B cell (primary cell): ENCODE measurements at regions not wholly inside any gene's neighbourhood (a gene's known extent, or its start where the extent isn't known, plus 50 kb on each side); places are given as distances from the start of the nearest gene placed in this dataset.

Experiments used
- ATAC-seq: fragments of 200-7000 bp; cut with Tn5 transposase; one replicate; pipeline ENCODE4 v1.10.0; 2021; ENCODE audit warnings: low read depth, mild to moderate bottlenecking, moderate number of reproducible peaks, moderate library complexity
- CTCF ChIA-PET: fragments of 350-600 bp; sonication (Branson Sonifier 250); formaldehyde crosslinking; loops from one replicate; lab custom pipeline; 2021; ENCODE audit warnings: antibody characterized with exemption, inconsistent platforms; lab: Charles Lee
- POLR2A ChIA-PET: fragments of 350-600 bp; sonication (Branson Sonifier 250); formaldehyde crosslinking; loops from one replicate; lab custom pipeline; 2021; ENCODE audit warnings: antibody characterized with exemption; lab: Charles Lee
- DNase-seq: peaks from one replicate; pipeline ENCODE4 v3.0.0; 2013
- H2AFZ ChIP-seq: 2 replicates; pipeline ENCODE4 v1.6.1; 2012; ENCODE audit warnings: mild to moderate bottlenecking, low read depth, low read length; ENCODE audit not compliant: insufficient read depth, poor library complexity, severe bottlenecking
- H3K27ac ChIP-seq, 2 donors: 1 replicate in 1 of 2; 2 replicates in 1 of 2; pipeline ENCODE4 v1.5.1; 2012 to 2013; ENCODE audit warnings: low read length in 2 of 2, mild to moderate bottlenecking in 2 of 2, moderate library complexity in 1 of 2
- H3K27me3 ChIP-seq, 4 experiments: fragments of 200-600 bp in 1 of 4; sonication (generic) in 1 of 4; replicated peaks in 1 of 4; 1 replicate in 2 of 4; 2 replicates in 2 of 4; pipeline versions ENCODE4 v1.6.1 to v1.7.0; 2013 to 2016; ENCODE audit warnings: low read length in 3 of 4, mild to moderate bottlenecking in 2 of 4, mixed read lengths in 1 of 4, moderate library complexity in 1 of 4; ENCODE audit not compliant: insufficient read depth in 4 of 4, control insufficient read depth in 3 of 4; ENCODE audit errors: control extremely low read depth in 1 of 4
- H3K36me3 ChIP-seq, 2 experiments: replicated peaks in 1 of 2; 1 replicate in 1 of 2; 2 replicates in 1 of 2; pipeline versions ENCODE4 v1.6.1 to v1.7.1; 2013; ENCODE audit warnings: low read length in 1 of 2; ENCODE audit not compliant: insufficient read depth in 2 of 2, control insufficient read depth in 1 of 2; ENCODE audit errors: control extremely low read depth in 1 of 2, extremely low read depth in 1 of 2
- H3K4me1 ChIP-seq, 2 donors: fragments of 200-600 bp in 1 of 2; sonication (generic) in 1 of 2; 1 replicate in 1 of 2; 2 replicates in 1 of 2; pipeline versions ENCODE4 v1.5.1 to v1.6.1; 2013 to 2017; ENCODE audit warnings: low read length in 2 of 2; ENCODE audit not compliant: control insufficient read depth in 2 of 2, insufficient read depth in 2 of 2
- H3K4me2 ChIP-seq: replicated peaks from 2 replicates; pipeline ENCODE3; 2012; ENCODE audit warnings: mild to moderate bottlenecking, low read depth, low read length; ENCODE audit not compliant: poor library complexity, severe bottlenecking
- H3K4me3 ChIP-seq, 5 experiments: fragments of 200-600 bp in 1 of 5; sonication (generic) in 1 of 5; 1 replicate in 3 of 5; 2 replicates in 2 of 5; pipeline versions ENCODE4 v1.5.1 to v1.7.0; 2011 to 2016; ENCODE audit warnings: low read length in 4 of 5, mild to moderate bottlenecking in 4 of 5, low read depth in 2 of 5, control low read depth in 1 of 5, moderate library complexity in 1 of 5; ENCODE audit not compliant: insufficient read depth in 1 of 5; ENCODE audit errors: control extremely low read depth in 1 of 5, extremely low read depth in 1 of 5
- H3K79me2 ChIP-seq: fragments of 200-600 bp; sonication (generic); one replicate; pipeline ENCODE4 v1.6.0; 2016; ENCODE audit warnings: low read length; ENCODE audit not compliant: control insufficient read depth, insufficient read depth
- H3K9ac ChIP-seq: fragments of 200-600 bp; sonication (generic); 2 replicates; pipeline ENCODE4 v1.6.1; 2017; ENCODE audit warnings: mild to moderate bottlenecking, low read length, moderate library complexity
- H3K9me3 ChIP-seq, 3 donors: one replicate each; pipeline versions ENCODE4 v1.6.1 to v1.7.1; 2013; ENCODE audit warnings: low read length in 2 of 3; ENCODE audit not compliant: control insufficient read depth in 2 of 3, insufficient read depth in 1 of 3; ENCODE audit errors: control extremely low read depth in 1 of 3
- H4K20me1 ChIP-seq: 2 replicates; pipeline ENCODE4 v1.6.0; 2012; ENCODE audit warnings: mild to moderate bottlenecking, low read length; ENCODE audit not compliant: insufficient read depth, control insufficient read depth, poor library complexity, severe bottlenecking
- H3K27ac Mint-ChIP-seq: one replicate; pipeline ENCODE4 v1.8.0; 2021; ENCODE audit warnings: mixed read lengths
- H3K27me3 Mint-ChIP-seq: one replicate; pipeline ENCODE4 v1.8.0; 2021; ENCODE audit warnings: mixed read lengths
- H3K4me1 Mint-ChIP-seq: one replicate; pipeline ENCODE4 v1.8.0; 2021; ENCODE audit warnings: mixed read lengths
- H3K4me3 Mint-ChIP-seq: one replicate; pipeline ENCODE4 v1.8.0; 2021; ENCODE audit warnings: mixed read lengths
- H3K9me3 Mint-ChIP-seq: one replicate; pipeline ENCODE4 v1.8.0; 2022; ENCODE audit warnings: mixed read lengths; ENCODE audit not compliant: insufficient read depth
- EZH2 ChIP-seq: IDR thresholded peaks from 2 replicates; pipeline ENCODE4 v1.6.1; 2012; ENCODE audit warnings: borderline replicate concordance, low read depth, mild to moderate bottlenecking, moderate library complexity, low read length; ENCODE audit not compliant: insufficient read depth, poor library complexity, severe bottlenecking
- WGBS: methylation state at CpG from one replicate; pipeline ENCODE4 v1.1.5; 2013; ENCODE audit warnings: missing lambda C conversion rate; ENCODE audit not compliant: insufficient coverage; 5-methylcytosine and 5-hydroxymethylcytosine counted together
- intact Hi-C: fragments of 100-400 bp; cut with micrococcal nuclease; formaldehyde crosslinking; loops from one replicate; pipeline ENCODE4 v1.10.0; 2022
- TF ChIP-seq, protein P1 (sequence below): fragments of 200-600 bp; IDR thresholded peaks from one replicate; pipeline ENCODE4 v1.8.0; 2022; ENCODE audit warnings: antibody characterized with exemption, mild to moderate bottlenecking

- H3K4me1 ChIP-seq, result no peaks in the 10 kb centered on the region
- no peak overlapping the region for H3K4me3 ChIP-seq
- 88% methylated on average over 3 of the region's 7 CpGs for WGBS
- no peaks in the 10 kb centered on the region for H3K27me3 Mint-ChIP-seq
- no peak overlapping the region for H2AFZ ChIP-seq
- no peak overlapping the region for H3K27ac Mint-ChIP-seq
- H3K79me2 ChIP-seq, result no peaks in the 10 kb centered on the region
- no peaks in the 10 kb centered on the region for H3K27me3 ChIP-seq
- no peak for ATAC-seq
- intact Hi-C loops, result no loop called here
- CTCF ChIA-PET, result no interaction called here
- DNase-seq, result no peak
- POLR2A ChIA-PET, result no interaction called here
- no peaks in the 10 kb centered on the region for H4K20me1 ChIP-seq
- H3K9me3 ChIP-seq, result peaks cover 0 to 2% (median 1%) of the 10 kb centered on the region in 3 donors
- no peak overlapping the region for H3K9ac ChIP-seq
- peaks cover 10% of the 10 kb centered on the region for H3K9me3 Mint-ChIP-seq
- H3K4me2 ChIP-seq, result no peak overlapping the region
- TF ChIP-seq, protein P1, sequence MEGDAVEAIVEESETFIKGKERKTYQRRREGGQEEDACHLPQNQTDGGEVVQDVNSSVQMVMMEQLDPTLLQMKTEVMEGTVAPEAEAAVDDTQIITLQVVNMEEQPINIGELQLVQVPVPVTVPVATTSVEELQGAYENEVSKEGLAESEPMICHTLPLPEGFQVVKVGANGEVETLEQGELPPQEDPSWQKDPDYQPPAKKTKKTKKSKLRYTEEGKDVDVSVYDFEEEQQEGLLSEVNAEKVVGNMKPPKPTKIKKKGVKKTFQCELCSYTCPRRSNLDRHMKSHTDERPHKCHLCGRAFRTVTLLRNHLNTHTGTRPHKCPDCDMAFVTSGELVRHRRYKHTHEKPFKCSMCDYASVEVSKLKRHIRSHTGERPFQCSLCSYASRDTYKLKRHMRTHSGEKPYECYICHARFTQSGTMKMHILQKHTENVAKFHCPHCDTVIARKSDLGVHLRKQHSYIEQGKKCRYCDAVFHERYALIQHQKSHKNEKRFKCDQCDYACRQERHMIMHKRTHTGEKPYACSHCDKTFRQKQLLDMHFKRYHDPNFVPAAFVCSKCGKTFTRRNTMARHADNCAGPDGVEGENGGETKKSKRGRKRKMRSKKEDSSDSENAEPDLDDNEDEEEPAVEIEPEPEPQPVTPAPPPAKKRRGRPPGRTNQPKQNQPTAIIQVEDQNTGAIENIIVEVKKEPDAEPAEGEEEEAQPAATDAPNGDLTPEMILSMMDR, result no peak
- no peak for TF ChIP-seq EZH2
- H3K27ac ChIP-seq, result no peak overlapping the region
- no peaks in the 10 kb centered on the region for H3K36me3 ChIP-seq
- no peaks in the 10 kb centered on the region for H3K4me1 Mint-ChIP-seq
- no peak overlapping the region for H3K4me3 Mint-ChIP-seq
Measured at GRCh38 chr4:177124349-177125064, 185.2 kb upstream of the NEIL3 start.

GRCh38 chr4:177125656-177126055 is 184.0 kb upstream of the NEIL3 start:
- Mint-ChIP-seq H3K4me3 (no peak overlapping the region), H3K27ac (no peak overlapping the region), H3K4me1 (no peaks in the 10 kb centered on the region), H3K27me3 (no peaks in the 10 kb centered on the region), H3K9me3 (peaks cover 4% of the 10 kb centered on the region)
- TF ChIP-seq EZH2, result no peak
- TF ChIP-seq, protein P1, result no peak
- H3K4me2 ChIP-seq, result no peak overlapping the region
- no peaks in the 10 kb centered on the region for H3K27me3 ChIP-seq
- ChIA-PET CTCF (no interaction called here), POLR2A (no interaction called here)
- H3K9ac ChIP-seq, result no peak overlapping the region
- no CpG with 5 or more reads among the region's 3 CpGs for WGBS
- no peak overlapping the region for H3K27ac ChIP-seq
- H2AFZ ChIP-seq, result no peak overlapping the region
- H3K79me2 ChIP-seq, result no peaks in the 10 kb centered on the region
- H3K9me3 ChIP-seq, result peaks cover 0 to 9% (median 2%) of the 10 kb centered on the region in 3 donors
- no peaks in the 10 kb centered on the region for H3K36me3 ChIP-seq
- intact Hi-C loops, result no loop called here
- H3K4me1 ChIP-seq, result no peaks in the 10 kb centered on the region
- DNase-seq (no peak), ATAC-seq (no peak)
- no peak overlapping the region for H3K4me3 ChIP-seq
- no peaks in the 10 kb centered on the region for H4K20me1 ChIP-seq
